Osteoblast (primary cell): ENCODE measurements at regions not wholly inside any gene's neighbourhood (a gene's known extent, or its start where the extent isn't known, plus 50 kb on each side); places are given as distances from the start of the nearest gene placed in this dataset.

Experiments
- DNase-seq: peaks from one replicate; pipeline ENCODE4 v3.0.0; 2011; ENCODE audit warnings: low spot score, mixed read lengths; ENCODE audit not compliant: insufficient read length; ENCODE audit errors: missing footprints
- H2AFZ ChIP-seq: 2 replicates; pipeline ENCODE4 v1.6.0; 2011; ENCODE audit warnings: mild to moderate bottlenecking, low read length
- H3K27ac ChIP-seq: 2 replicates; pipeline ENCODE4 v1.5.1; 2011; ENCODE audit warnings: mild to moderate bottlenecking, low read depth, low read length, moderate library complexity
- H3K27me3 ChIP-seq: 2 replicates; pipeline ENCODE4 v1.6.0; 2012; ENCODE audit warnings: mild to moderate bottlenecking, control low read depth, inconsistent platforms, low read length, moderate library complexity; ENCODE audit not compliant: insufficient read depth
- H3K36me3 ChIP-seq: 2 replicates; pipeline ENCODE4 v1.5.1; 2011; ENCODE audit warnings: mild to moderate bottlenecking, low read length, control low read depth, moderate library complexity; ENCODE audit not compliant: insufficient read depth
- H3K4me1 ChIP-seq: 2 replicates; pipeline ENCODE4 v1.5.1; 2011; ENCODE audit warnings: mild to moderate bottlenecking, low read length, control low read depth, moderate library complexity; ENCODE audit not compliant: insufficient read depth
- H3K4me2 ChIP-seq: 2 replicates; pipeline ENCODE4 v1.6.0; 2011; ENCODE audit warnings: mild to moderate bottlenecking, low read length; ENCODE audit not compliant: insufficient read depth
- H3K4me3 ChIP-seq: fragments of 200-600 bp; sonication (generic); 3 replicates; pipeline ENCODE4 v1.5.1; 2012; ENCODE audit warnings: mild to moderate bottlenecking, low read length, inconsistent platforms; ENCODE audit not compliant: insufficient read depth
- H3K79me2 ChIP-seq: 2 replicates; pipeline ENCODE4 v1.6.0; 2012; ENCODE audit warnings: mild to moderate bottlenecking, low read length, control low read depth, inconsistent platforms; ENCODE audit not compliant: insufficient read depth
- H3K9me3 ChIP-seq: 2 replicates; pipeline ENCODE4 v1.5.1; 2011; ENCODE audit warnings: low read depth, low read length, control low read depth
- H4K20me1 ChIP-seq: 2 replicates; pipeline ENCODE4 v1.6.0; 2012; ENCODE audit warnings: mild to moderate bottlenecking, low read length, control low read depth; ENCODE audit not compliant: insufficient read depth
- CTCF ChIP-seq: IDR thresholded peaks from 2 replicates; pipeline ENCODE4 v1.5.1; 2011; ENCODE audit warnings: mild to moderate bottlenecking, low read depth, low read length, moderate library complexity; ENCODE audit errors: extremely low read depth

- Histone ChIP-seq H4K20me1 (no peaks in the 10 kb centered on the region), H3K4me3 (no peak overlapping the region), H2AFZ (no peak overlapping the region), H3K79me2 (no peaks in the 10 kb centered on the region), H3K4me2 (no peak overlapping the region), H3K9me3 (no peaks in the 10 kb centered on the region), H3K27me3 (no peaks in the 10 kb centered on the region), H3K27ac (no peak overlapping the region), H3K36me3 (no peaks in the 10 kb centered on the region), H3K4me1 (no peaks in the 10 kb centered on the region)
- no peak for TF ChIP-seq CTCF
- no peak for DNase-seq
Measured at GRCh38 chr12:63389211-63389610, 238.2 kb upstream of the AVPR1A start.

GRCh38 chr12:63387771-63388170, 236.8 kb upstream of the AVPR1A start:
- Histone ChIP-seq H3K27ac (no peak overlapping the region), H3K4me1 (no peaks in the 10 kb centered on the region), H3K79me2 (no peaks in the 10 kb centered on the region), H3K9me3 (no peaks in the 10 kb centered on the region), H3K4me2 (no peak overlapping the region), H3K36me3 (no peaks in the 10 kb centered on the region), H3K4me3 (no peak overlapping the region), H2AFZ (no peak overlapping the region), H3K27me3 (no peaks in the 10 kb centered on the region), H4K20me1 (no peaks in the 10 kb centered on the region)
- DNase-seq, result no peak
- no peak for TF ChIP-seq CTCF

GRCh38 chr12:63382930-63383329, 231.9 kb upstream of the AVPR1A start:
- H3K36me3 ChIP-seq, result no peaks in the 10 kb centered on the region
- H3K79me2 ChIP-seq, result no peaks in the 10 kb centered on the region
- H3K27me3 ChIP-seq, result no peaks in the 10 kb centered on the region
- H4K20me1 ChIP-seq, result no peaks in the 10 kb centered on the region
- H3K27ac ChIP-seq, result no peak overlapping the region
- H2AFZ ChIP-seq, result no peak overlapping the region
- no peak for DNase-seq
- H3K4me1 ChIP-seq, result no peaks in the 10 kb centered on the region
- H3K4me3 ChIP-seq, result no peak overlapping the region
- no peak for TF ChIP-seq CTCF
- H3K4me2 ChIP-seq, result no peak overlapping the region
- H3K9me3 ChIP-seq, result no peaks in the 10 kb centered on the region

- no peaks in the 10 kb centered on the region for H3K9me3 ChIP-seq
- no peak for TF ChIP-seq CTCF
- no peak overlapping the region for H2AFZ ChIP-seq
- no peak overlapping the region for H3K27ac ChIP-seq
- H3K27me3 ChIP-seq, result no peaks in the 10 kb centered on the region
- DNase-seq, result no peak
- no peak overlapping the region for H3K4me2 ChIP-seq
- H4K20me1 ChIP-seq, result no peaks in the 10 kb centered on the region
- no peaks in the 10 kb centered on the region for H3K79me2 ChIP-seq
- H3K36me3 ChIP-seq, result no peaks in the 10 kb centered on the region
- H3K4me1 ChIP-seq, result no peaks in the 10 kb centered on the region
- H3K4me3 ChIP-seq, result no peak overlapping the region
Measured at GRCh38 chr12:63362791-63363190, 211.8 kb upstream of the AVPR1A start.
